ENCODE measurements at regions not wholly inside any gene's neighbourhood (a gene's known extent, or its start where the extent isn't known, plus 50 kb on each side); places are given as distances from the start of the nearest gene placed in this dataset.

GRCh38 chr5:165903835-165904234 is 2387.6 kb upstream of the WWC1 start:
- no peak for DNase-seq

GRCh38 chr5:165906871-165907270 is 2384.6 kb upstream of the WWC1 start:
- no peak for DNase-seq

GRCh38 chr5:165913059-165913458 is 2378.4 kb upstream of the WWC1 start:
- no peak for DNase-seq

GRCh38 chr5:165914456-165914855 is 2377.0 kb upstream of the WWC1 start:
- no peak for DNase-seq

- DNase-seq: no peak
Observed at GRCh38 chr5:165919196-165919595, 2372.2 kb upstream of the WWC1 start.

- DNase-seq: no peak
Observed at GRCh38 chr5:165920655-165921054, 2370.8 kb upstream of the WWC1 start.

- DNase-seq: no peak
Observed at GRCh38 chr5:165928971-165929370, 2362.5 kb upstream of the WWC1 start.

GRCh38 chr5:165940541-165940940 is 2350.9 kb upstream of the WWC1 start:
- no peak for DNase-seq

- no peak for DNase-seq
Observed at GRCh38 chr5:165956854-165957253, 2334.6 kb upstream of the WWC1 start.

- no peak for DNase-seq
Observed at GRCh38 chr5:165981671-165982070, 2309.8 kb upstream of the WWC1 start.

GRCh38 chr5:165996201-165996875 is 2295.1 kb upstream of the WWC1 start:
- DNase-seq: peak in 2 of 3 donors; percentile 29 to 56

- no peak for DNase-seq
Observed at GRCh38 chr5:165999693-166000320, 2291.6 kb upstream of the WWC1 start.

GRCh38 chr5:166004006-166004405 is 2287.4 kb upstream of the WWC1 start:
- DNase-seq: peak in 2 of 3 donors; percentile 21 to 31

GRCh38 chr5:166013415-166013814 is 2278.0 kb upstream of the WWC1 start:
- no peak for DNase-seq

- no peak for DNase-seq
Observed at GRCh38 chr5:166014256-166014655, 2277.2 kb upstream of the WWC1 start.

- DNase-seq: no peak
Observed at GRCh38 chr5:166018716-166019115, 2272.7 kb upstream of the WWC1 start.

GRCh38 chr5:166022065-166022464 is 2269.4 kb upstream of the WWC1 start:
- no peak for DNase-seq

- no peak for DNase-seq
Observed at GRCh38 chr5:166024970-166025369, 2266.5 kb upstream of the WWC1 start.

GRCh38 chr5:166027582-166027981 is 2263.9 kb upstream of the WWC1 start:
- no peak for DNase-seq

GRCh38 chr5:166031926-166032325 is 2259.5 kb upstream of the WWC1 start:
- DNase-seq: no peak

GRCh38 chr5:166032601-166033000 is 2258.8 kb upstream of the WWC1 start:
- no peak for DNase-seq

- DNase-seq: peak; percentile 6 to 15 (median 10)
Observed at GRCh38 chr5:166045961-166046360, 2245.5 kb upstream of the WWC1 start.

- DNase-seq: no peak
Observed at GRCh38 chr5:166046956-166047355, 2244.5 kb upstream of the WWC1 start.

- no peak for DNase-seq
Observed at GRCh38 chr5:166050531-166050930, 2240.9 kb upstream of the WWC1 start.

Data from muscle of back (tissue), 3 donors.